DOHH2 (cell line): ENCODE measurements at regions not wholly inside any gene's neighbourhood (a gene's known extent, or its start where the extent isn't known, plus 50 kb on each side); places are given as distances from the start of the nearest gene placed in this dataset.

Experiments used
- H3F3A ChIP-seq: fragments of 200-600 bp; sonication (generic), shearing (Covaris generic); 2 replicates; pipeline ENCODE4 v1.6.0; 2016; ENCODE audit warnings: antibody characterized with exemption, mild to moderate bottlenecking; ENCODE audit not compliant: control insufficient read depth, insufficient read depth
- H3K27ac ChIP-seq: fragments of 200-600 bp; sonication (generic); 2 replicates; pipeline ENCODE4 v1.5.1; 2014; ENCODE audit warnings: low read depth, mild to moderate bottlenecking, low read length, moderate library complexity
- H3K27me3 ChIP-seq: fragments of 200-600 bp; sonication (generic); 2 replicates; pipeline ENCODE4 v1.6.1; 2014; ENCODE audit warnings: mild to moderate bottlenecking, low read length, mixed read lengths; ENCODE audit not compliant: control insufficient read depth
- H3K36me3 ChIP-seq: fragments of 200-600 bp; sonication (generic); 2 replicates; pipeline ENCODE4 v1.6.1; 2014; ENCODE audit warnings: mild to moderate bottlenecking, low read length, moderate library complexity, mixed read lengths; ENCODE audit not compliant: control insufficient read depth
- H3K4me1 ChIP-seq: fragments of 200-600 bp; sonication (generic); 2 replicates; pipeline ENCODE4 v1.6.1; 2014; ENCODE audit warnings: mild to moderate bottlenecking, low read length, mixed read lengths; ENCODE audit not compliant: control insufficient read depth
- H3K4me2 ChIP-seq: fragments of 200-600 bp; sonication (generic); 2 replicates; pipeline ENCODE4 v1.6.0; 2014; ENCODE audit warnings: mild to moderate bottlenecking, low read length, moderate library complexity
- H3K4me3 ChIP-seq: fragments of 200-600 bp; sonication (generic); 2 replicates; pipeline ENCODE4 v1.5.1; 2014; ENCODE audit warnings: mild to moderate bottlenecking, low read length, mixed read lengths
- H3K79me2 ChIP-seq: fragments of 200-600 bp; sonication (generic); 2 replicates; pipeline ENCODE4 v1.6.1; 2014; ENCODE audit warnings: mild to moderate bottlenecking, low read length, mixed read lengths; ENCODE audit not compliant: control insufficient read depth
- H3K9me2 ChIP-seq: fragments of 200-600 bp; sonication (generic); replicated peaks from 2 replicates; pipeline ENCODE4 v1.6.1; 2014; ENCODE audit warnings: mild to moderate bottlenecking, low read length, mixed read lengths; ENCODE audit not compliant: control insufficient read depth
- H3K9me3 ChIP-seq: fragments of 200-600 bp; sonication (generic); 2 replicates; pipeline ENCODE4 v1.6.1; 2014; ENCODE audit warnings: antibody characterized with exemption, low read length, mixed read lengths; ENCODE audit not compliant: control insufficient read depth, insufficient read depth
- H4K20me1 ChIP-seq: fragments of 200-600 bp; sonication (generic); 2 replicates; pipeline ENCODE4 v1.6.0; 2014; ENCODE audit warnings: low read depth, mild to moderate bottlenecking, antibody characterized with exemption, low read length, moderate library complexity; ENCODE audit not compliant: control insufficient read depth, insufficient read depth
- EZH2phosphoT487 ChIP-seq: fragments of 200-600 bp; sonication (generic); IDR thresholded peaks from 2 replicates; pipeline ENCODE4 v1.6.1; 2017; ENCODE audit warnings: borderline replicate concordance, mild to moderate bottlenecking, antibody characterized with exemption, low read length, moderate library complexity, mixed read lengths
- TF ChIP-seq, protein P1 (sequence below): fragments of 200-600 bp; sonication (generic); IDR thresholded peaks from one replicate; pipeline ENCODE4 v1.5.1; 2014; ENCODE audit warnings: antibody characterized with exemption, mild to moderate bottlenecking, low read depth, low read length; ENCODE audit not compliant: poor library complexity, severe bottlenecking

DNA sequence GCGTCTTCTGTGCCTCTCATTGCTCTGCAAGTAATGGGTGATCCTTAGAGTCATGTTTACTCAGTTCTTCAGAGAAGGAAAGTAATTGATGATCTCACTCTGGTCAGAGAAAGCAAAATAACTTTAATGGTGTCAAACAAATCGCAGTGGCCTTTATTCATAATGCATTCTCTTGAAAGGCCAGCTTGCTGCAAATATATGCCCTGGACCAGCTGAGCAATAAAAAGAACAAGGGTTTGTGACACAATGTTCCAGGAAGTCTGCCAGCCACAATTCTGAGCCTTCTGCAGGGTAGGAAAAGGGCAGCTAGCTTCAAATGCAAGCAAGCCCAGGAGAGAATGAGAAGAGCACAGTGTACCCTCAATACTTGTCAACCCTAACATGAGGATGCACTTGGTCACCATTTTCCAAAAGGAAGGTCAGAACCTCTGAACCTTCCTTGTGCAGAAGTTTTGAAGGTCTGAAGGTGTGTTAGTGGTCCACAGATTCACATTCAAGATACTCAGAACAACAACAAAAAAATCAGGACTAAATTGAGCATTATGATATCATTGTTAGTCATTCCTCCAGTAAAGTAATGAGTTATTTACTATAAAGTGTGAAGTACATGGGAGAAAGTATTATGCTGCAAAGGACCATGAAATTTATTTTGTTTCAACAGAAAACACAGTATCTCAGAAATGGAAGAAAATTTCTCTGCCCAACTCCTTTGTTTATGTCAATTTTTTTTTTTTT is 355.6 kb downstream of the PAX3 start:
- no peak for TF ChIP-seq EZH2phosphoT487
- TF ChIP-seq, protein P1, sequence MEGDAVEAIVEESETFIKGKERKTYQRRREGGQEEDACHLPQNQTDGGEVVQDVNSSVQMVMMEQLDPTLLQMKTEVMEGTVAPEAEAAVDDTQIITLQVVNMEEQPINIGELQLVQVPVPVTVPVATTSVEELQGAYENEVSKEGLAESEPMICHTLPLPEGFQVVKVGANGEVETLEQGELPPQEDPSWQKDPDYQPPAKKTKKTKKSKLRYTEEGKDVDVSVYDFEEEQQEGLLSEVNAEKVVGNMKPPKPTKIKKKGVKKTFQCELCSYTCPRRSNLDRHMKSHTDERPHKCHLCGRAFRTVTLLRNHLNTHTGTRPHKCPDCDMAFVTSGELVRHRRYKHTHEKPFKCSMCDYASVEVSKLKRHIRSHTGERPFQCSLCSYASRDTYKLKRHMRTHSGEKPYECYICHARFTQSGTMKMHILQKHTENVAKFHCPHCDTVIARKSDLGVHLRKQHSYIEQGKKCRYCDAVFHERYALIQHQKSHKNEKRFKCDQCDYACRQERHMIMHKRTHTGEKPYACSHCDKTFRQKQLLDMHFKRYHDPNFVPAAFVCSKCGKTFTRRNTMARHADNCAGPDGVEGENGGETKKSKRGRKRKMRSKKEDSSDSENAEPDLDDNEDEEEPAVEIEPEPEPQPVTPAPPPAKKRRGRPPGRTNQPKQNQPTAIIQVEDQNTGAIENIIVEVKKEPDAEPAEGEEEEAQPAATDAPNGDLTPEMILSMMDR, result no peak
- Histone ChIP-seq H4K20me1 (no peaks in the 10 kb centered on the region), H3K4me3 (no peak overlapping the region), H3K4me2 (no peak overlapping the region), H3K36me3 (no peaks in the 10 kb centered on the region), H3K27ac (no peak overlapping the region), H3K79me2 (no peaks in the 10 kb centered on the region), H3K9me3 (no peaks in the 10 kb centered on the region), H3K4me1 (no peaks in the 10 kb centered on the region), H3K27me3 (no peaks in the 10 kb centered on the region), H3F3A (no peaks in the 10 kb centered on the region), H3K9me2 (no peaks in the 10 kb centered on the region)

- no peaks in the 10 kb centered on the region for H3F3A ChIP-seq
- no peak overlapping the region for H3K27ac ChIP-seq
- H4K20me1 ChIP-seq, result no peaks in the 10 kb centered on the region
- H3K4me3 ChIP-seq, result no peak overlapping the region
- no peaks in the 10 kb centered on the region for H3K36me3 ChIP-seq
- H3K4me1 ChIP-seq, result no peaks in the 10 kb centered on the region
- no peaks in the 10 kb centered on the region for H3K9me2 ChIP-seq
- no peak for TF ChIP-seq EZH2phosphoT487
- TF ChIP-seq, protein P1, result no peak
- no peak overlapping the region for H3K4me2 ChIP-seq
- no peaks in the 10 kb centered on the region for H3K27me3 ChIP-seq
- no peaks in the 10 kb centered on the region for H3K9me3 ChIP-seq
- no peaks in the 10 kb centered on the region for H3K79me2 ChIP-seq
Measured at GRCh38 chr2:221931251-221931991, 359.3 kb upstream of the EPHA4 start.

DNA sequence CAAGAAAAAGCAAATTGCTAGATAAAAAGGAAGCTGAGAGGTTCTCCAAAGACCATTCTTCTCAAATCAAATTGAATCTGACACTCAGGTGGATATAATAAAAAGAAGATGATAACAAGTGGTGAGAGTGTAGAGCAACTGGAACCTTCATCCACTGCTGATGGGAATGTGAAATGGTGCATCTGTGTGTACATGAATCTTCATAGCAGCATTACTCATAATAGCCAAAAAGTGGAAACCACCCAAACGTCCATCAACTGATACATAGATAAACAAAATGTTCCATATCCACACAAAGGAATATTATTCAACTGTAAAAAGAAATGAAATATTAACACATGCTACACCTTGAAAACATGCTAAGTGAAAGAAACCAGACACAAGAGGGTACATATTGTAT is 357.2 kb upstream of the EPHA4 start:
- Histone ChIP-seq H3K36me3 (no peaks in the 10 kb centered on the region), H3K9me3 (no peaks in the 10 kb centered on the region), H3K4me3 (no peak overlapping the region), H3K79me2 (no peaks in the 10 kb centered on the region), H3K4me1 (no peaks in the 10 kb centered on the region), H3F3A (no peaks in the 10 kb centered on the region), H3K27me3 (no peaks in the 10 kb centered on the region), H3K27ac (no peak overlapping the region), H3K4me2 (no peak overlapping the region), H4K20me1 (no peaks in the 10 kb centered on the region), H3K9me2 (no peaks in the 10 kb centered on the region)
- no peak for TF ChIP-seq EZH2phosphoT487
- TF ChIP-seq, protein P1, result no peak
